ENCODE measurements at regions not wholly inside any gene's neighbourhood (a gene's known extent, or its start where the extent isn't known, plus 50 kb on each side); places are given as distances from the start of the nearest gene placed in this dataset.

DNA sequence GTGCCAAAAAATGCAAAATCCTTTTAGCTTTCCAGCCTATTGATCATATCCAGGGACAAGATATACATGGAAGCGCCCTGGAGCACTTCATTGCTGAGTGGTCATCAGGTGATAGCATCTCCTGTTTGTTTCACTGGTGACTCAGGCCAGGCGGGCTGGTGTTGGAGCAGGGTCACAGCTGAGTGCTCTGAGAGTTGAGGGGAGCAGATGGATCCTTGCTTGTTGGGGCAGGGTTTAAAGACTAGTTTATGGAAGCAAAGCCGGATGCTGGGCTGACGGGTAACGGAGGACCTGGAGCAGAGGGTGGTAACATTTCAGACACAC is 405.0 kb upstream of the TPM1 start:
- TF ChIP-seq, protein P1, sequence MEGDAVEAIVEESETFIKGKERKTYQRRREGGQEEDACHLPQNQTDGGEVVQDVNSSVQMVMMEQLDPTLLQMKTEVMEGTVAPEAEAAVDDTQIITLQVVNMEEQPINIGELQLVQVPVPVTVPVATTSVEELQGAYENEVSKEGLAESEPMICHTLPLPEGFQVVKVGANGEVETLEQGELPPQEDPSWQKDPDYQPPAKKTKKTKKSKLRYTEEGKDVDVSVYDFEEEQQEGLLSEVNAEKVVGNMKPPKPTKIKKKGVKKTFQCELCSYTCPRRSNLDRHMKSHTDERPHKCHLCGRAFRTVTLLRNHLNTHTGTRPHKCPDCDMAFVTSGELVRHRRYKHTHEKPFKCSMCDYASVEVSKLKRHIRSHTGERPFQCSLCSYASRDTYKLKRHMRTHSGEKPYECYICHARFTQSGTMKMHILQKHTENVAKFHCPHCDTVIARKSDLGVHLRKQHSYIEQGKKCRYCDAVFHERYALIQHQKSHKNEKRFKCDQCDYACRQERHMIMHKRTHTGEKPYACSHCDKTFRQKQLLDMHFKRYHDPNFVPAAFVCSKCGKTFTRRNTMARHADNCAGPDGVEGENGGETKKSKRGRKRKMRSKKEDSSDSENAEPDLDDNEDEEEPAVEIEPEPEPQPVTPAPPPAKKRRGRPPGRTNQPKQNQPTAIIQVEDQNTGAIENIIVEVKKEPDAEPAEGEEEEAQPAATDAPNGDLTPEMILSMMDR (conservative IDR thresholded peaks at IDR 0.05 in 1 of 2, IDR thresholded peaks at IDR 0.05 in 1 of 2; ENCODE audit: low read depth in 1 of 2, low read length in 2 of 2), result no peak
- no peak for TF ChIP-seq EZH2 (IDR thresholded peaks at IDR 0.05; ENCODE audit: low read length, missing control alignments)

Data from fibroblast of lung (primary cell).